ENCODE measurements at regions not wholly inside any gene's neighbourhood (a gene's known extent, or its start where the extent isn't known, plus 50 kb on each side); places are given as distances from the start of the nearest gene placed in this dataset.

DNA sequence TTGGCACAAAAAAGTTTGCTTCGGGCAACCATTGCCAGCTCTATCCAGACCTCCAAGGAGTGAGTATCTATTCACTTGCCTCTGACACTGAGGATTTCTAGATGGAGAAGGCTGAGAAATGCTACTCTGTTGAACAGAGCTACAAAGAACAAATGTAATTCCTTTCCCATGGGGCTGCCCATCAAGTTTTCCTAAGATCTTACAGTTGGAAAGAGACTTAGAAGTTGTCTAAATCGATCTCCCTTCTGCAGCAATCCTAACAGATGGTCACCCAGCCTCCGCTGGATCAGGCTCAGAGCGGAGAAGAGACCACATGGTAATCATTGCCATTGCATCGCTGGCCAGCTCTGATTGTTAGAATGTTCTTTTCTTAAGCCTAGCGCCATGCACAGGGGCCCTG, 110.1 kb upstream of the BCL2L14 start:
- Histone ChIP-seq H3K36me3 (no peaks in the 10 kb centered on the region), H3K4me3 (no peak overlapping the region), H3K4me1 (peaks cover 0 to 14% (median 0%) of the 10 kb centered on the region in 12 donors), H3K27me3 (peaks cover 0 to 7% (median 0%) of the 10 kb centered on the region in 9 donors), H3K27ac (no peak overlapping the region), H3K9me3 (no peaks in the 10 kb centered on the region)
- TF ChIP-seq, protein P1, sequence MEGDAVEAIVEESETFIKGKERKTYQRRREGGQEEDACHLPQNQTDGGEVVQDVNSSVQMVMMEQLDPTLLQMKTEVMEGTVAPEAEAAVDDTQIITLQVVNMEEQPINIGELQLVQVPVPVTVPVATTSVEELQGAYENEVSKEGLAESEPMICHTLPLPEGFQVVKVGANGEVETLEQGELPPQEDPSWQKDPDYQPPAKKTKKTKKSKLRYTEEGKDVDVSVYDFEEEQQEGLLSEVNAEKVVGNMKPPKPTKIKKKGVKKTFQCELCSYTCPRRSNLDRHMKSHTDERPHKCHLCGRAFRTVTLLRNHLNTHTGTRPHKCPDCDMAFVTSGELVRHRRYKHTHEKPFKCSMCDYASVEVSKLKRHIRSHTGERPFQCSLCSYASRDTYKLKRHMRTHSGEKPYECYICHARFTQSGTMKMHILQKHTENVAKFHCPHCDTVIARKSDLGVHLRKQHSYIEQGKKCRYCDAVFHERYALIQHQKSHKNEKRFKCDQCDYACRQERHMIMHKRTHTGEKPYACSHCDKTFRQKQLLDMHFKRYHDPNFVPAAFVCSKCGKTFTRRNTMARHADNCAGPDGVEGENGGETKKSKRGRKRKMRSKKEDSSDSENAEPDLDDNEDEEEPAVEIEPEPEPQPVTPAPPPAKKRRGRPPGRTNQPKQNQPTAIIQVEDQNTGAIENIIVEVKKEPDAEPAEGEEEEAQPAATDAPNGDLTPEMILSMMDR (IDR thresholded peaks at IDR 0.05): no peak
- no peak for TF ChIP-seq POLR2A (IDR thresholded peaks at IDR 0.05)
- ATAC-seq: no peak
- 86 to 92% (median 90%) methylated on average over 6 of the region's 6 CpGs for WGBS, 4 donors
- no peak for DNase-seq
- intact Hi-C loops (cut with DNase I): no loop called here

DNA sequence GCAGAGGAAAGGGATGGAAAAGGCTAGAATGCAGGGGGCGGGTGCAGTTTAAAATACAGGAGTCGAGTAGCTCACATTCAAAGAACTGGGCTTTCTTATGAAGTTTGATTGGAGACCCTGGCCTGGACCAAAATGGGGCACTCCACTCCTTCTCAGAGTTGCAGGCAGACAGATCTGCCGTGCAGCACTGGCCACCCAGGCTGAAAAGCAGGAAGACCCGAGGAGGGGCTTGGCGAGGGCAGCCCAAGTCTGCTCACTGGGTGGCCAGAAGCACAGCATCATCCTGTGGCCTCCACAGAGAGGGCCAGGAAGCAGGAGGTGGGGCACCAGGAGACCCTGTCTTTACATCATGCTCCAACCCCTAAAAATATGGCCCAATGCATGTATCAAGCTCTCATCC, 109.1 kb upstream of the BCL2L14 start:
- Histone ChIP-seq H3K4me1 (peaks cover 0 to 14% (median 0%) of the 10 kb centered on the region in 12 donors), H3K27ac (no peak overlapping the region), H3K9me3 (no peaks in the 10 kb centered on the region), H3K36me3 (no peaks in the 10 kb centered on the region), H3K4me3 (no peak overlapping the region), H3K27me3 (peaks cover 0 to 7% (median 0%) of the 10 kb centered on the region in 9 donors)
- 72 to 80% (median 77%) methylated on average over 5 of the region's 5 CpGs for WGBS, 4 donors
- TF ChIP-seq, protein P1 (IDR thresholded peaks at IDR 0.05): no peak
- TF ChIP-seq POLR2A (IDR thresholded peaks at IDR 0.05): no peak
- intact Hi-C loops (cut with DNase I): no loop called here
- DNase-seq: no peak
- no peak for ATAC-seq

DNA sequence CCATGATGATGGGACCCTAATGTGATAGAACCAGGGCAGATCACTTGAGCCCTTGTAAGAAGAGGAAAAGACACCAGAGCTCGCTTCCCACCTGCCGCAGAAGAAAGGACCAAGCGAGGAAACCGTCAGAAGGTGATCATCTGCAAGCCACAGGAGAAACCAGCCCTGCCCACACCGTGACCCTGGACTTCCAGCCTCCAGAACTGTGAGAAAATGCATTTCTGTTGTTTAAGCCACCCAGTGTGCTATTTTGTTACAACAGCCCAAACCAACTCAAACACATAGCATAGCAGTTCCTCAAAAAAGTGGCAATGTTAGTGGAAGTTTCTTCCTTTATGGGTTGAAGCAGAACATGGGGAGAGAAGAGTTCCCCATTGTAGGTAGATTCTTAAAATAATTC, 107.9 kb upstream of the BCL2L14 start:
- H3K36me3 ChIP-seq: no peaks in the 10 kb centered on the region
- 90 to 97% (median 93%) methylated on average over 5 of the region's 5 CpGs for WGBS, 4 donors
- ATAC-seq (no peak), DNase-seq (no peak)
- H3K9me3 ChIP-seq: no peaks in the 10 kb centered on the region
- TF ChIP-seq POLR2A (IDR thresholded peaks at IDR 0.05): no peak
- TF ChIP-seq, protein P1 (IDR thresholded peaks at IDR 0.05): no peak
- no peak overlapping the region for H3K27ac ChIP-seq
- no peak overlapping the region for H3K4me3 ChIP-seq
- peaks cover 0 to 7% (median 0%) of the 10 kb centered on the region in 9 donors for H3K27me3 ChIP-seq
- H3K4me1 ChIP-seq: peaks cover 0 to 14% (median 0%) of the 10 kb centered on the region in 12 donors
- intact Hi-C loops (cut with DNase I): no loop called here

DNA sequence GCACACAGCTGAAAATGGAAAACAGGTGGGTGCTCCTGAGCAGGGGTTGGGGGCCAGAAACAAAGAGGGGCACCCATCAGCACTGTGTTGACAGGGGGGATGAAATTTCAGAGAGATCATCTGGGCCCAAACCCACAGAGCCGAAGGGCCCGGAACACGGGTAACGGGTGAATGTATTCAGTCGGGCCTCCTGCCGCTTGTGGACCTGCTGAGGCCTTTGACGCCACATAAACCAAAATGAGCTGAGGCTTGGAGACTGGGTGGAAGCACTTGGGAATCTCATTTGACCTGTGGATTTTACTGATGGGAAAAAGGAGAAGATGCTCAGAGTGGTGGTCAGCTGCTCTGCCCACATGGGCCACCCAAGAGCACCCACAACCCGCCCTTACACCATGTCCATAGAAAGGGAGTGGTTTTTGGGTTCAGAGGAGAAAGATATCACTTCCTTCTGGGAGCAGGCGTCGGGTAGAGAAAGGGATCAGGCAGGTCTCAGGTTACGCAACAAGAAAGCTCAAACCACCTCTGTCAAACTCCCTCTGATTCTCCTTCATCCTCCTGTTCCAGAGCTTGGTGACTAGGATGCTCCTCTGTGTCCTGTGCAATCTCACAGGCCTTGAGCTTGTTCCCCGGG, 106.8 kb upstream of the BCL2L14 start:
- Histone ChIP-seq H3K4me3 (no peak overlapping the region), H3K36me3 (no peaks in the 10 kb centered on the region), H3K27ac (no peak overlapping the region), H3K9me3 (no peaks in the 10 kb centered on the region), H3K27me3 (peaks cover 0 to under 1% (median 0%) of the 10 kb centered on the region in 9 donors), H3K4me1 (peaks cover 0 to 8% (median 0%) of the 10 kb centered on the region in 12 donors)
- TF ChIP-seq POLR2A (IDR thresholded peaks at IDR 0.05): no peak
- TF ChIP-seq, protein P1 (IDR thresholded peaks at IDR 0.05): no peak
- DNase-seq: no peak
- 77 to 88% (median 86%) methylated on average over 12 of the region's 12 CpGs for WGBS, 4 donors
- intact Hi-C loops (cut with DNase I): no loop called here
- ATAC-seq: no peak
